CD4-positive, alpha-beta T cell (primary cell): ENCODE measurements at regions not wholly inside any gene's neighbourhood (a gene's known extent, or its start where the extent isn't known, plus 50 kb on each side); places are given as distances from the start of the nearest gene placed in this dataset.

Source experiments
- ATAC-seq: fragments of 200-7000 bp; cut with Tn5 transposase; one replicate; pipeline ENCODE4 v1.10.0; 2022; ENCODE audit warnings: mild to moderate bottlenecking; ENCODE audit not compliant: poor library complexity
- CTCF ChIA-PET: fragments of 350-600 bp; sonication (Branson Sonifier 250); formaldehyde crosslinking; loops from one replicate; lab custom pipeline; 2021; ENCODE audit warnings: antibody characterized with exemption, inconsistent platforms; lab: Charles Lee
- POLR2A ChIA-PET: fragments of 350-600 bp; sonication (Branson Sonifier 250); formaldehyde crosslinking; loops from one replicate; lab custom pipeline; 2021; ENCODE audit warnings: antibody characterized with exemption, inconsistent platforms; lab: Charles Lee
- DNase-seq, 14 experiments: peaks; one replicate each; pipeline ENCODE4 v3.0.0-alpha.2; 2013 to 2020; ENCODE audit warnings: mixed read lengths in 2 of 14
- H3K27ac ChIP-seq, 2 donors: one replicate each; pipeline versions ENCODE4 v1.5.1 to v1.7.0; 2013; ENCODE audit warnings: low read length in 2 of 2, low read depth in 1 of 2, mild to moderate bottlenecking in 1 of 2
- H3K27me3 ChIP-seq, 2 experiments: 1 replicate in 1 of 2; 2 replicates in 1 of 2; pipeline versions ENCODE4 v1.6.1 to v1.7.0; 2013; ENCODE audit warnings: low read length in 2 of 2, control low read depth in 1 of 2, mild to moderate bottlenecking in 1 of 2, moderate library complexity in 1 of 2; ENCODE audit not compliant: insufficient read depth in 2 of 2, control insufficient read depth in 1 of 2
- H3K36me3 ChIP-seq: one replicate; pipeline ENCODE4 v1.6.1; 2013; ENCODE audit warnings: low read length, control low read depth; ENCODE audit not compliant: insufficient read depth
- H3K4me1 ChIP-seq: one replicate; pipeline ENCODE4 v1.6.1; 2013; ENCODE audit warnings: low read length, control low read depth; ENCODE audit not compliant: insufficient read depth
- H3K4me3 ChIP-seq: one replicate; pipeline ENCODE4 v1.5.1; 2013; ENCODE audit warnings: mild to moderate bottlenecking, low read length, moderate library complexity
- H3K9me3 ChIP-seq, 2 experiments: 1 replicate in 1 of 2; 2 replicates in 1 of 2; pipeline versions ENCODE4 v1.6.1 to v1.7.0; 2013; ENCODE audit warnings: low read length in 2 of 2, mild to moderate bottlenecking in 2 of 2, control low read depth in 1 of 2, moderate library complexity in 1 of 2; ENCODE audit not compliant: control insufficient read depth in 1 of 2, insufficient read depth in 1 of 2
- H3K27ac Mint-ChIP-seq: one replicate; pipeline ENCODE4 v1.8.0; 2020; ENCODE audit warnings: mixed read lengths
- H3K27me3 Mint-ChIP-seq: one replicate; pipeline ENCODE4 v1.8.0; 2021; ENCODE audit warnings: mixed read lengths
- H3K36me3 Mint-ChIP-seq: one replicate; pipeline ENCODE4 v1.8.0; 2021; ENCODE audit warnings: low read depth, mixed read lengths
- H3K4me1 Mint-ChIP-seq: one replicate; pipeline ENCODE4 v1.8.0; 2021; ENCODE audit warnings: low read depth, mixed read lengths
- H3K4me3 Mint-ChIP-seq: one replicate; pipeline ENCODE4 v1.8.0; 2020; ENCODE audit warnings: mild to moderate bottlenecking, mixed read lengths
- H3K9me3 Mint-ChIP-seq: one replicate; pipeline ENCODE4 v1.8.0; 2020; ENCODE audit warnings: mixed read lengths
- intact Hi-C, 2 experiments: fragments of 100-400 bp; cut with DNase I in 1 of 2; cut with micrococcal nuclease in 1 of 2; formaldehyde crosslinking; loops; one replicate each; pipeline versions ENCODE4 v1.15.1 to v1.9.0; 2023 to 2025; cut with DNase I, micrococcal nuclease
- TF ChIP-seq, protein P1 (sequence below): fragments of 200-600 bp; IDR thresholded peaks from one replicate; pipeline ENCODE4 v1.8.0; 2022; ENCODE audit warnings: antibody characterized with exemption, mild to moderate bottlenecking

DNA sequence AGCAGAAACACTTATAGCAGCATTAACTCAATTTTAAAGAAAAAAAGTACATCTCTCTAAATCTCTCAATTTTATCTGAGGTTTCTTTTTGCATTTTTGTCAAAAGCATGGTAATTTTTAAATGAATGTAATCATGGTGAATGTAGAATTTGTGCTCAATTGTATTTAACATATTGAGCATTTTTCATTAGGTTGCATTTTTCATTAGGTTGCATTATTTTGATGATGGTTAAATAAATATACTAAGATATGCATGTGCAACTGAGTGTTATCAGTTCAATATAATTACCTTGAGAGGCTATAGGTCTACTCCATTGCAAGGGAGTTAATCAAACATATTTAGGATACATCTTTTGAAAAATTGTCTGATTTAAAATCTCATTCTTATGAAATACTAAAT lies 355.1 kb upstream of the SPTLC3 start:
- Histone ChIP-seq H3K27ac (no peak overlapping the region), H3K4me3 (no peak overlapping the region), H3K9me3 (peaks cover 0 to 10% of the 10 kb centered on the region in 2 experiments), H3K27me3 (no peaks in the 10 kb centered on the region), H3K4me1 (no peaks in the 10 kb centered on the region), H3K36me3 (no peaks in the 10 kb centered on the region)
- TF ChIP-seq, protein P1, sequence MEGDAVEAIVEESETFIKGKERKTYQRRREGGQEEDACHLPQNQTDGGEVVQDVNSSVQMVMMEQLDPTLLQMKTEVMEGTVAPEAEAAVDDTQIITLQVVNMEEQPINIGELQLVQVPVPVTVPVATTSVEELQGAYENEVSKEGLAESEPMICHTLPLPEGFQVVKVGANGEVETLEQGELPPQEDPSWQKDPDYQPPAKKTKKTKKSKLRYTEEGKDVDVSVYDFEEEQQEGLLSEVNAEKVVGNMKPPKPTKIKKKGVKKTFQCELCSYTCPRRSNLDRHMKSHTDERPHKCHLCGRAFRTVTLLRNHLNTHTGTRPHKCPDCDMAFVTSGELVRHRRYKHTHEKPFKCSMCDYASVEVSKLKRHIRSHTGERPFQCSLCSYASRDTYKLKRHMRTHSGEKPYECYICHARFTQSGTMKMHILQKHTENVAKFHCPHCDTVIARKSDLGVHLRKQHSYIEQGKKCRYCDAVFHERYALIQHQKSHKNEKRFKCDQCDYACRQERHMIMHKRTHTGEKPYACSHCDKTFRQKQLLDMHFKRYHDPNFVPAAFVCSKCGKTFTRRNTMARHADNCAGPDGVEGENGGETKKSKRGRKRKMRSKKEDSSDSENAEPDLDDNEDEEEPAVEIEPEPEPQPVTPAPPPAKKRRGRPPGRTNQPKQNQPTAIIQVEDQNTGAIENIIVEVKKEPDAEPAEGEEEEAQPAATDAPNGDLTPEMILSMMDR = no peak
- Mint-ChIP-seq H3K9me3 (peaks cover 14% of the 10 kb centered on the region), H3K27ac (no peak overlapping the region), H3K27me3 (no peaks in the 10 kb centered on the region), H3K4me1 (no peaks in the 10 kb centered on the region), H3K36me3 (no peaks in the 10 kb centered on the region), H3K4me3 (no peak overlapping the region)
- ChIA-PET CTCF (no interaction called here), POLR2A (no interaction called here)
- no peak for DNase-seq
- intact Hi-C loops = no loop called here
- ATAC-seq = no peak

DNA sequence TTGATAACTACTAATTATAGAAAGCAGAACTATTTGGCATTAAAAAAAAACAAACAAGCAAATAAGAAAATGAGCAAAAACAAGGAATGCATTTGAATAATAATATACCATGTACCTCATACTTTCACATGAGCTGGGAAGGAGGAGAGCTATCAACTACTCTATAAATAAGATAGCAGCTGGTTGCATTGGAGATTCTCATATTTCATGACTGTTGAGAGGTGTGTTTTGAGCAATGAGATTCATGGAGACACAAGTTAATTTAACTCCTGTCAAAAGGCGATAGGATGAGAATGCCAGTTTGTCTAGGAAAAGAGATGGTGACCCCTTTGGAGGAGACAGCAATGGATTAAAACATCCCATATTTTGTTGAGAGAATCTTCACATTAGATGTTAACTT lies 348.8 kb upstream of the SPTLC3 start:
- TF ChIP-seq, protein P1 = no peak
- no peaks in the 10 kb centered on the region for H3K27me3 Mint-ChIP-seq
- no peak overlapping the region for H3K4me3 ChIP-seq
- H3K9me3 ChIP-seq = peaks cover 0 to 4% of the 10 kb centered on the region in 2 experiments
- H3K36me3 Mint-ChIP-seq = no peaks in the 10 kb centered on the region
- CTCF ChIA-PET = no interaction called here
- H3K27ac ChIP-seq = no peak overlapping the region
- DNase-seq (no peak), ATAC-seq (no peak)
- H3K4me3 Mint-ChIP-seq = no peak overlapping the region
- intact Hi-C loops = no loop called here
- no peak overlapping the region for H3K27ac Mint-ChIP-seq
- H3K4me1 Mint-ChIP-seq = no peaks in the 10 kb centered on the region
- H3K4me1 ChIP-seq = no peaks in the 10 kb centered on the region
- H3K27me3 ChIP-seq = no peaks in the 10 kb centered on the region
- POLR2A ChIA-PET = no interaction called here
- H3K36me3 ChIP-seq = no peaks in the 10 kb centered on the region
- H3K9me3 Mint-ChIP-seq = peaks cover 15% of the 10 kb centered on the region

DNA sequence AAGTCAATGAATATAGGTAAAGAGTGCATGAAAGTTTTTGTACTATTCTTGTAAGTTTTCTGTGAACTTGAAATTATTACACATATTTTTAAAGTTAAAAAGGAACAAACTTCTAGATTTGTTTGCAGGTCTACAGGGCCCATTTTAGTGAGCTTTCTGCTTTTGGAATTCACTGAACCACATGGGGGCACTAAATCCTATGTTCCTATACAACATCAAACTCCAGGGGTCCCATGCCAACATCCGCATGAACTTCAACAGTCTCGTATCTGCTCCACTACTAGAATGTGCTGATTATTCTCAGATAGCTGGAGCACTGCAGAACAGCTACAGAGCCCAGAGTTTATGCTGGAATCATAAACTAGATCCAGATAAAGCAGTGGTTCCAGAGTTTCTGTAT lies 347.9 kb upstream of the SPTLC3 start:
- TF ChIP-seq, protein P1 = no peak
- H3K27ac Mint-ChIP-seq = no peak overlapping the region
- H3K36me3 Mint-ChIP-seq = no peaks in the 10 kb centered on the region
- CTCF ChIA-PET = no interaction called here
- Histone ChIP-seq H3K4me1 (no peaks in the 10 kb centered on the region), H3K4me3 (no peak overlapping the region), H3K27ac (no peak overlapping the region), H3K27me3 (no peaks in the 10 kb centered on the region), H3K9me3 (peaks cover 0 to 4% of the 10 kb centered on the region in 2 experiments), H3K36me3 (no peaks in the 10 kb centered on the region)
- no peaks in the 10 kb centered on the region for H3K4me1 Mint-ChIP-seq
- DNase-seq (no peak), ATAC-seq (no peak)
- peaks cover 15% of the 10 kb centered on the region for H3K9me3 Mint-ChIP-seq
- H3K4me3 Mint-ChIP-seq = no peak overlapping the region
- POLR2A ChIA-PET = no interaction called here
- H3K27me3 Mint-ChIP-seq = no peaks in the 10 kb centered on the region
- intact Hi-C loops = no loop called here
